Prostate gland (tissue), 2 donors: ENCODE measurements at regions not wholly inside any gene's neighbourhood (a gene's known extent, or its start where the extent isn't known, plus 50 kb on each side); places are given as distances from the start of the nearest gene placed in this dataset.

Experiments
- POLR2A ChIP-seq: fragments of 450-650 bp; IDR thresholded peaks from one replicate; pipeline ENCODE4 v1.6.1; 2016; ENCODE audit warnings: antibody characterized with exemption, mild to moderate bottlenecking
- TF ChIP-seq, protein P1 (sequence below), 4 experiments: fragments of 200-600 bp in 2 of 4; fragments of 450-650 bp in 2 of 4; sonication (generic) in 2 of 4; IDR thresholded peaks; 1 replicate in 3 of 4; 2 replicates in 1 of 4; pipeline ENCODE4 v1.5.1; 2016 to 2019; ENCODE audit warnings: antibody characterized with exemption in 4 of 4, mild to moderate bottlenecking in 2 of 4, moderate library complexity in 2 of 4

DNA sequence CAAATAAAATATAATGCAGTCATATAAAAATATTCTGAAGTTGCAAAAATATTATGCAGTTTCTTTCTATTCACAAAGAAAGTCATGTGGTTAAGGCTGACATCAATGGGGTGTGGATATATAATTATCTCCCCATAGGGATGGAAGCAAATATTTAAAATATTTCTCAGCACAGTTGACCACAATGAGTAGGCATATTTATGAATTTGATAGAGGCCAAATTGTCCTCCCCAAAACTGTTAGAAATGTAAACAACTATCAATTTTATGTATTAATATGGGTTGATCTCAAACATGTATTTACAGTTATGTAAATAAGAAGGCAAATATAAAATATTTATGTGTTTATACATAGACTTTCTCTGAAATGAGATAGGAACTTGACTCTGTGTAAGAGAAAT is 246.0 kb upstream of the CBLB start:
- TF ChIP-seq, protein P1, sequence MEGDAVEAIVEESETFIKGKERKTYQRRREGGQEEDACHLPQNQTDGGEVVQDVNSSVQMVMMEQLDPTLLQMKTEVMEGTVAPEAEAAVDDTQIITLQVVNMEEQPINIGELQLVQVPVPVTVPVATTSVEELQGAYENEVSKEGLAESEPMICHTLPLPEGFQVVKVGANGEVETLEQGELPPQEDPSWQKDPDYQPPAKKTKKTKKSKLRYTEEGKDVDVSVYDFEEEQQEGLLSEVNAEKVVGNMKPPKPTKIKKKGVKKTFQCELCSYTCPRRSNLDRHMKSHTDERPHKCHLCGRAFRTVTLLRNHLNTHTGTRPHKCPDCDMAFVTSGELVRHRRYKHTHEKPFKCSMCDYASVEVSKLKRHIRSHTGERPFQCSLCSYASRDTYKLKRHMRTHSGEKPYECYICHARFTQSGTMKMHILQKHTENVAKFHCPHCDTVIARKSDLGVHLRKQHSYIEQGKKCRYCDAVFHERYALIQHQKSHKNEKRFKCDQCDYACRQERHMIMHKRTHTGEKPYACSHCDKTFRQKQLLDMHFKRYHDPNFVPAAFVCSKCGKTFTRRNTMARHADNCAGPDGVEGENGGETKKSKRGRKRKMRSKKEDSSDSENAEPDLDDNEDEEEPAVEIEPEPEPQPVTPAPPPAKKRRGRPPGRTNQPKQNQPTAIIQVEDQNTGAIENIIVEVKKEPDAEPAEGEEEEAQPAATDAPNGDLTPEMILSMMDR (IDR thresholded peaks at IDR 0.05): no peak
- TF ChIP-seq POLR2A: no peak
